ENCODE measurements at regions not wholly inside any gene's neighbourhood (a gene's known extent, or its start where the extent isn't known, plus 50 kb on each side); places are given as distances from the start of the nearest gene placed in this dataset.

DNA sequence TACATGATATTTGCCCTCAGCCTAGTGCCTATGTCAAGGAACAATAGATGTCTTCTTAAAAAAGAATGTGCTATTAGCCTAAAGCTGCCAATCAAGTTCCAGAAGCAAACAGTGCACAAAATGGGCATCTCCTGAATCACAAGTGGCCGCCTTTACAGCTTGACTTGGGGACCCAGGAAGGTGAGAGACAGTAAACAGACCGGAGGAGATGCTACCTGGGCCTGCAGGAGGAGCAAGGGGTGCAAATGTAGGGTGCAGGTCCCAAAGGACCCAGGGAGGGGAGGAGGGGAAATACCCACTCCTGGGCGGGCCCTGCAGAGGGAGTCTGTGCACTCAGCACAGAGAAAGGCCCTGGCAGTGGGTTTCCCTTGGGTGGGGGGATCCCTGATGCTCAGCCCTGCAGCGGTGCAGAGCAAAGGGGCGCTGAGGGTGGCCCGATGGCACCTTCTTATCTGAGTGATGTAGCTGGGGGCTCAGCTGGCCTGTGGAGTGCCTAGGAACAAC, 147.7 kb downstream of the WDR11 start:
- no peak for TF ChIP-seq MYC (IDR thresholded peaks at IDR 0.05; ENCODE audit: low read depth, low read length)
- TF ChIP-seq, protein P1, sequence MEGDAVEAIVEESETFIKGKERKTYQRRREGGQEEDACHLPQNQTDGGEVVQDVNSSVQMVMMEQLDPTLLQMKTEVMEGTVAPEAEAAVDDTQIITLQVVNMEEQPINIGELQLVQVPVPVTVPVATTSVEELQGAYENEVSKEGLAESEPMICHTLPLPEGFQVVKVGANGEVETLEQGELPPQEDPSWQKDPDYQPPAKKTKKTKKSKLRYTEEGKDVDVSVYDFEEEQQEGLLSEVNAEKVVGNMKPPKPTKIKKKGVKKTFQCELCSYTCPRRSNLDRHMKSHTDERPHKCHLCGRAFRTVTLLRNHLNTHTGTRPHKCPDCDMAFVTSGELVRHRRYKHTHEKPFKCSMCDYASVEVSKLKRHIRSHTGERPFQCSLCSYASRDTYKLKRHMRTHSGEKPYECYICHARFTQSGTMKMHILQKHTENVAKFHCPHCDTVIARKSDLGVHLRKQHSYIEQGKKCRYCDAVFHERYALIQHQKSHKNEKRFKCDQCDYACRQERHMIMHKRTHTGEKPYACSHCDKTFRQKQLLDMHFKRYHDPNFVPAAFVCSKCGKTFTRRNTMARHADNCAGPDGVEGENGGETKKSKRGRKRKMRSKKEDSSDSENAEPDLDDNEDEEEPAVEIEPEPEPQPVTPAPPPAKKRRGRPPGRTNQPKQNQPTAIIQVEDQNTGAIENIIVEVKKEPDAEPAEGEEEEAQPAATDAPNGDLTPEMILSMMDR (IDR thresholded peaks at IDR 0.05; ENCODE audit: low read depth, low read length), result no peak
